ENCODE measurements at regions not wholly inside any gene's neighbourhood (a gene's known extent, or its start where the extent isn't known, plus 50 kb on each side); places are given as distances from the start of the nearest gene placed in this dataset.

- no peak for TF ChIP-seq GATA3 (IDR thresholded peaks at IDR 0.05; ENCODE audit: low read depth, low read length)
- TF ChIP-seq GATA2 (IDR thresholded peaks at IDR 0.05; ENCODE audit: low read depth, low read length): no peak
These were observed 262.3 kb downstream of the C16orf95 start for GRCh38 chr16:87054856-87055255.
